OCI-LY7 (cell line): ENCODE measurements at regions not wholly inside any gene's neighbourhood (a gene's known extent, or its start where the extent isn't known, plus 50 kb on each side); places are given as distances from the start of the nearest gene placed in this dataset.

Source experiments
- EZH2phosphoT487 ChIP-seq: fragments of 200-600 bp; sonication (generic); IDR thresholded peaks from 2 replicates; pipeline ENCODE4 v1.6.1; 2018; ENCODE audit warnings: low read depth, borderline replicate concordance, mild to moderate bottlenecking, mixed run types, antibody characterized with exemption, low read length, moderate library complexity, mixed read lengths
- TF ChIP-seq, protein P1 (sequence below): fragments of 200-600 bp; sonication (generic); conservative IDR thresholded peaks from 2 replicates; pipeline ENCODE4 v1.5.1; 2014; ENCODE audit warnings: mild to moderate bottlenecking, antibody characterized with exemption, low read length, moderate library complexity, mixed read lengths

- TF ChIP-seq, protein P1, sequence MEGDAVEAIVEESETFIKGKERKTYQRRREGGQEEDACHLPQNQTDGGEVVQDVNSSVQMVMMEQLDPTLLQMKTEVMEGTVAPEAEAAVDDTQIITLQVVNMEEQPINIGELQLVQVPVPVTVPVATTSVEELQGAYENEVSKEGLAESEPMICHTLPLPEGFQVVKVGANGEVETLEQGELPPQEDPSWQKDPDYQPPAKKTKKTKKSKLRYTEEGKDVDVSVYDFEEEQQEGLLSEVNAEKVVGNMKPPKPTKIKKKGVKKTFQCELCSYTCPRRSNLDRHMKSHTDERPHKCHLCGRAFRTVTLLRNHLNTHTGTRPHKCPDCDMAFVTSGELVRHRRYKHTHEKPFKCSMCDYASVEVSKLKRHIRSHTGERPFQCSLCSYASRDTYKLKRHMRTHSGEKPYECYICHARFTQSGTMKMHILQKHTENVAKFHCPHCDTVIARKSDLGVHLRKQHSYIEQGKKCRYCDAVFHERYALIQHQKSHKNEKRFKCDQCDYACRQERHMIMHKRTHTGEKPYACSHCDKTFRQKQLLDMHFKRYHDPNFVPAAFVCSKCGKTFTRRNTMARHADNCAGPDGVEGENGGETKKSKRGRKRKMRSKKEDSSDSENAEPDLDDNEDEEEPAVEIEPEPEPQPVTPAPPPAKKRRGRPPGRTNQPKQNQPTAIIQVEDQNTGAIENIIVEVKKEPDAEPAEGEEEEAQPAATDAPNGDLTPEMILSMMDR = no peak
- no peak for TF ChIP-seq EZH2phosphoT487
Observed at GRCh38 chr19:27741236-27741635, 1471.7 kb downstream of the UQCRFS1 start.
